ENCODE measurements at regions not wholly inside any gene's neighbourhood (a gene's known extent, or its start where the extent isn't known, plus 50 kb on each side); places are given as distances from the start of the nearest gene placed in this dataset.

- intact Hi-C loops (cut with DNase I; ENCODE audit: low total_unique reads): no loop called here
- Histone ChIP-seq H3K9me3 (no peaks in the 10 kb centered on the region), H3K27ac (no peak overlapping the region), H3K4me1 (no peaks in the 10 kb centered on the region), H3K36me3 (ENCODE audit: low read depth, missing control alignments) (no peaks in the 10 kb centered on the region), H3K27me3 (no peaks in the 10 kb centered on the region), H3K4me3 (no peak overlapping the region)
- no peak for DNase-seq
- TF ChIP-seq POLR2A (IDR thresholded peaks at IDR 0.05): no peak
- TF ChIP-seq, protein P1, sequence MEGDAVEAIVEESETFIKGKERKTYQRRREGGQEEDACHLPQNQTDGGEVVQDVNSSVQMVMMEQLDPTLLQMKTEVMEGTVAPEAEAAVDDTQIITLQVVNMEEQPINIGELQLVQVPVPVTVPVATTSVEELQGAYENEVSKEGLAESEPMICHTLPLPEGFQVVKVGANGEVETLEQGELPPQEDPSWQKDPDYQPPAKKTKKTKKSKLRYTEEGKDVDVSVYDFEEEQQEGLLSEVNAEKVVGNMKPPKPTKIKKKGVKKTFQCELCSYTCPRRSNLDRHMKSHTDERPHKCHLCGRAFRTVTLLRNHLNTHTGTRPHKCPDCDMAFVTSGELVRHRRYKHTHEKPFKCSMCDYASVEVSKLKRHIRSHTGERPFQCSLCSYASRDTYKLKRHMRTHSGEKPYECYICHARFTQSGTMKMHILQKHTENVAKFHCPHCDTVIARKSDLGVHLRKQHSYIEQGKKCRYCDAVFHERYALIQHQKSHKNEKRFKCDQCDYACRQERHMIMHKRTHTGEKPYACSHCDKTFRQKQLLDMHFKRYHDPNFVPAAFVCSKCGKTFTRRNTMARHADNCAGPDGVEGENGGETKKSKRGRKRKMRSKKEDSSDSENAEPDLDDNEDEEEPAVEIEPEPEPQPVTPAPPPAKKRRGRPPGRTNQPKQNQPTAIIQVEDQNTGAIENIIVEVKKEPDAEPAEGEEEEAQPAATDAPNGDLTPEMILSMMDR (IDR thresholded peaks at IDR 0.05): no peak
- 57 to 60% methylated on average over 4 of the region's 4 CpGs for WGBS, 2 donors
Measured at GRCh38 chr9:90458485-90458884, 184.1 kb downstream of the DIRAS2 start.

- H3K9me3 ChIP-seq: no peaks in the 10 kb centered on the region
- H3K4me3 ChIP-seq: no peak overlapping the region
- no peaks in the 10 kb centered on the region for H3K4me1 ChIP-seq
- no peak for DNase-seq
- no peaks in the 10 kb centered on the region for H3K27me3 ChIP-seq
- H3K27ac ChIP-seq: no peak overlapping the region
- WGBS, 2 donors: 66 to 85% methylated on average over 4 of the region's 4 CpGs
- TF ChIP-seq, protein P1 (IDR thresholded peaks at IDR 0.05): no peak
- no peak for TF ChIP-seq POLR2A (IDR thresholded peaks at IDR 0.05)
- H3K36me3 ChIP-seq (ENCODE audit: low read depth, missing control alignments): no peaks in the 10 kb centered on the region
- intact Hi-C loops (cut with DNase I; ENCODE audit: low total_unique reads): no loop called here
Measured at GRCh38 chr9:90459321-90459720, 183.3 kb downstream of the DIRAS2 start.

- no peaks in the 10 kb centered on the region for H3K4me1 ChIP-seq
- TF ChIP-seq, protein P1 (IDR thresholded peaks at IDR 0.05): no peak
- TF ChIP-seq POLR2A (IDR thresholded peaks at IDR 0.05): no peak
- no peak overlapping the region for H3K4me3 ChIP-seq
- intact Hi-C loops (cut with DNase I; ENCODE audit: low total_unique reads): no loop called here
- H3K27me3 ChIP-seq: no peaks in the 10 kb centered on the region
- no peaks in the 10 kb centered on the region for H3K36me3 ChIP-seq (ENCODE audit: low read depth, missing control alignments)
- no peak overlapping the region for H3K27ac ChIP-seq
- no peaks in the 10 kb centered on the region for H3K9me3 ChIP-seq
- no peak for DNase-seq
- WGBS, 2 donors: 63 to 64% methylated on average over 7 of the region's 7 CpGs
Measured at GRCh38 chr9:90460220-90460619, 182.4 kb downstream of the DIRAS2 start.

DNA sequence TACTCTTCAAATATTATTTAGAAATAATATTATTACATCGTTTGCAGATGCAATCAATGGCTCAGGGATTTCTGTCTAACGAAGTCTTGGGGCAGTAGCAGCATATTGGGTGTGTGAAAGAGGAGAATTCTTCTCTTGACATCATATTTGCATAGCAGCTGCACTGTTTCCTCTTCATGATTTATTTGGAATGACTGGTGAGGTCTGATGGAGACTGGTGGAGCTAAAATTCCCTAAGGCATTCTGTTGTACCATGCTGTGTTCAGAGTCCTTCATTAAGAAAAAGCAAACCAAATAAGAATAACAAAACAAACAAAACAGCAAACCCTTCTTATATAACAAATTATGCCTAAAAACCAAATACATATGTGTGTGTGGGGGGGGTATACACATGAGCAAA, 177.6 kb downstream of the DIRAS2 start:
- 59 to 67% methylated on average over 2 of the region's 2 CpGs for WGBS, 2 donors
- Histone ChIP-seq H3K4me1 (no peaks in the 10 kb centered on the region), H3K9me3 (no peaks in the 10 kb centered on the region), H3K27me3 (no peaks in the 10 kb centered on the region), H3K27ac (no peak overlapping the region), H3K36me3 (ENCODE audit: low read depth, missing control alignments) (no peaks in the 10 kb centered on the region), H3K4me3 (no peak overlapping the region)
- TF ChIP-seq, protein P1 (IDR thresholded peaks at IDR 0.05): no peak
- TF ChIP-seq POLR2A (IDR thresholded peaks at IDR 0.05): no peak
- intact Hi-C loops (cut with DNase I; ENCODE audit: low total_unique reads): no loop called here
- DNase-seq: no peak

GRCh38 chr9:90466441-90466840, 176.2 kb downstream of the DIRAS2 start:
- intact Hi-C loops (cut with DNase I; ENCODE audit: low total_unique reads): no loop called here
- Histone ChIP-seq H3K4me3 (no peak overlapping the region), H3K36me3 (ENCODE audit: low read depth, missing control alignments) (no peaks in the 10 kb centered on the region), H3K4me1 (no peaks in the 10 kb centered on the region), H3K27me3 (no peaks in the 10 kb centered on the region), H3K9me3 (no peaks in the 10 kb centered on the region), H3K27ac (no peak overlapping the region)
- TF ChIP-seq, protein P1 (IDR thresholded peaks at IDR 0.05): no peak
- TF ChIP-seq POLR2A (IDR thresholded peaks at IDR 0.05): no peak
- 76 to 81% methylated on average over 3 of the region's 3 CpGs for WGBS, 2 donors
- DNase-seq: no peak

Measured in testis (tissue), 2 donors.